Activated CD4-positive, alpha-beta T cell treated with anti-CD3 and anti-CD28 coated beads, Interleukin-2, amount 10 ng/mL, durations not matched to agents 7 days and 5 days (primary cell): ENCODE measurements at regions not wholly inside any gene's neighbourhood (a gene's known extent, or its start where the extent isn't known, plus 50 kb on each side); places are given as distances from the start of the nearest gene placed in this dataset.
"Not testable (repeated sequence)": the region's sequence is repeated elsewhere in the genome, so short reads cannot be mapped to it uniquely, and the experiment has no call there.

Experiments used
- CTCF ChIA-PET: fragments of 350-600 bp; sonication (Branson Sonifier 250); formaldehyde crosslinking; loops from one replicate; lab custom pipeline; 2021; ENCODE audit warnings: antibody characterized with exemption; lab: Charles Lee
- POLR2A ChIA-PET: fragments of 350-600 bp; sonication (Branson Sonifier 250); formaldehyde crosslinking; loops from one replicate; lab custom pipeline; 2021; ENCODE audit warnings: antibody characterized with exemption; lab: Charles Lee
- DNase-seq: peaks from one replicate; pipeline ENCODE4 v3.0.0-alpha.2; 2020
- H3K27ac Mint-ChIP-seq: one replicate; pipeline ENCODE4 v1.8.0; 2021; ENCODE audit warnings: mild to moderate bottlenecking, moderate library complexity, mixed read lengths
- H3K27me3 Mint-ChIP-seq: one replicate; pipeline ENCODE4 v1.8.0; 2021; ENCODE audit warnings: mixed read lengths
- H3K36me3 Mint-ChIP-seq: one replicate; pipeline ENCODE4 v1.8.0; 2021; ENCODE audit warnings: low read depth, mixed read lengths
- H3K4me1 Mint-ChIP-seq: one replicate; pipeline ENCODE4 v1.8.0; 2021; ENCODE audit warnings: mixed read lengths
- H3K4me3 Mint-ChIP-seq: one replicate; pipeline ENCODE4 v1.8.0; 2021; ENCODE audit warnings: mild to moderate bottlenecking, moderate library complexity, mixed read lengths
- H3K9me3 Mint-ChIP-seq: one replicate; pipeline ENCODE4 v1.8.0; 2021; ENCODE audit warnings: mixed read lengths

DNA sequence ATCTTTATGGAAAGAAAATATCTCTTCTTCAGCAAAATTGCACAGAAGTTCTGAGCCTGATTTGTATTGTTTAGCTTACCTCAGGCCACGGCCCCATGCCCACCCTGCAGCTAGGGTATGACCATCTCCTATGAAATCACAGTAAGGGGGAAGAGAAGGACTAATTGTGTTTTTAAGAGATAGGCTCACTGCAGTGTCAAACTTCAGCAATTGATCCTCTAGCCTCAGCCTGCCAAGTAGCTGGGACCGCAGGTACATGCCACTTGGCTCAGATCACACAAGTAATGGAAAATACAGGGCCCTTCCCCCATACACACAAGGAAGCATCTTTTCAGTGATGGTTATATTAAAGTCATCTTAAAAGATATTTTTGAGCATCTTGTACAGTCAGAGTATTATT, 60.0 kb downstream of the DMAC1 start:
- CTCF ChIA-PET = no interaction called here

DNA sequence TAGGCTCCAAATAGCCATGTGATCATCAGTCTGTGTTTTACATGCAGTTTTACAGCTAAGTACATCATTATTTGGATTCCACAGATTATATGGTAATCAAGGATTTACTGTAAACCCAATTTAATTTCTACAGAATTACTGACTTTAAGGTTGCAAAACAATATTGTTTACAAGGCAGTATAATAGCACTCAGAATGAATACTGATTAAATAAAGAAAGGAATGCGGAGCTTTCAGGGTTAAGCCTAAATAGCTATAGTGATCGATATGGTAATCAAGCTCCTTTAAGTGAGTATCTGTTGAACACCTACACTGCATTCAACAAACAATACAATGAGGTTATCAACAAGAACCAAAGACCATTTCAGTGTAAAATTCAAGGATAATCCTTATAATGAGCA, 64.3 kb downstream of the DMAC1 start:
- H3K27ac Mint-ChIP-seq = no peak overlapping the region
- ChIA-PET CTCF (no interaction called here), POLR2A (no interaction called here)
- H3K9me3 Mint-ChIP-seq = no peaks in the 10 kb centered on the region
- H3K4me3 Mint-ChIP-seq = no peak overlapping the region
- no peaks in the 10 kb centered on the region for H3K36me3 Mint-ChIP-seq
- no peaks in the 10 kb centered on the region for H3K4me1 Mint-ChIP-seq
- peaks cover 2% of the 10 kb centered on the region for H3K27me3 Mint-ChIP-seq
- no peak for DNase-seq

More for the DNA sequence above, 60.0 kb downstream of the DMAC1 start:
- no peak overlapping the region for H3K27ac Mint-ChIP-seq
- H3K9me3 Mint-ChIP-seq = no peaks in the 10 kb centered on the region
- H3K36me3 Mint-ChIP-seq = no peaks in the 10 kb centered on the region
- no peak for DNase-seq
- H3K27me3 Mint-ChIP-seq = peaks cover 2% of the 10 kb centered on the region
- no peak overlapping the region for H3K4me3 Mint-ChIP-seq
- no peaks in the 10 kb centered on the region for H3K4me1 Mint-ChIP-seq
- POLR2A ChIA-PET = no interaction called here

- no peaks in the 10 kb centered on the region for H3K9me3 Mint-ChIP-seq
- POLR2A ChIA-PET = no interaction called here
These were observed 69.5 kb downstream of the DMAC1 start for GRCh38 chr9:7730164-7730445.

DNA sequence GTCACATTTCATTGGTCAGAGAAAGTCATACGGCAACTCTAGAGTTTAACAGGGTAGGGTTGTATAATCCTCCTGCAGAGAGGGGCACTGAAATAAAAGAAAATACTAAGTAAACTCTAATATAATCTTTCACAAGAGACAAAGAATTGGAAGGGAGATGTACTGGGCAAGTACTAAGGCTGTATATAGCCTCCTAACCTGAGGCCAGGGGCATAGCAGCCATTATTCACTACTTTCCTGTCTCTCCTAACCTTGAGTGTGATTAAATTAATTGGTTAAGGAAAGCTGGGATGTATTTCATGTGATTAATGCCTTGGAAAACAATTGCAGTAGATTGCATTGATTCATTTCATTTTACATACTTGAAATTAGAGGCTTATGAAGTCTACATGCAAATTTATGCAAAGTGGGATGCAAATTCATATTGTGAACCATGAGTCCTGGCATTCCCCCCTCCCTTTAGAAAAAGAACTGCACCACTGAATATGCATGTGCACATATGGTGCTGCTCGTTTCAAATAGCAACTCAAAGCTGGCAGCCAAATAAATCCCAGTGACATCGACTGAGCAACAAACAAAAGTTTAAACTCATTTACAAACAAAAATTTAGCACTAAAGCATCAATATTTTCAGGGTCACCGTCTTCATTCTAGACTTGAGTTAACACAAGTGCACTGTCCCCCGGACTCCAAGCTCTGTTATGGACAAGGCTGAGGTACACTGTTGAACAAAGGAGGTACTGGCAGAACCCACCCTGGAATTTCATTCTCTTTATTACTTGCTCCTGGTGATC, 70.0 kb downstream of the DMAC1 start:
- Mint-ChIP-seq H3K9me3 (no peaks in the 10 kb centered on the region), H3K27me3 (no peaks in the 10 kb centered on the region), H3K36me3 (no peaks in the 10 kb centered on the region), H3K4me1 (no peaks in the 10 kb centered on the region), H3K4me3 (no peak overlapping the region), H3K27ac (no peak overlapping the region)
- DNase-seq = no peak
- CTCF ChIA-PET = interaction anchor here (1.2 kb wide), 1 partner anchor 24 kb away, joined by 3 read pairs; no protein-coding TSS in a partner anchor
- POLR2A ChIA-PET = no interaction called here

More at GRCh38 chr9:7730164-7730445, 69.5 kb downstream of the DMAC1 start:
- no peak overlapping the region for H3K4me3 Mint-ChIP-seq
- no peaks in the 10 kb centered on the region for H3K4me1 Mint-ChIP-seq
- no peak for DNase-seq
- H3K36me3 Mint-ChIP-seq = no peaks in the 10 kb centered on the region
- no peak overlapping the region for H3K27ac Mint-ChIP-seq
- H3K27me3 Mint-ChIP-seq = no peaks in the 10 kb centered on the region
- CTCF ChIA-PET = no interaction called here

- no peaks in the 10 kb centered on the region for H3K36me3 Mint-ChIP-seq
- H3K9me3 Mint-ChIP-seq = no peaks in the 10 kb centered on the region
- ChIA-PET POLR2A (no interaction called here), CTCF (no interaction called here)
- H3K27ac Mint-ChIP-seq = no peak overlapping the region
- no peak overlapping the region for H3K4me3 Mint-ChIP-seq
- no peaks in the 10 kb centered on the region for H3K27me3 Mint-ChIP-seq
- H3K4me1 Mint-ChIP-seq = no peaks in the 10 kb centered on the region
- no peak for DNase-seq
These were observed 78.3 kb downstream of the DMAC1 start for GRCh38 chr9:7721291-7721690.

GRCh38 chr9:7713088-7713487, 86.5 kb downstream of the DMAC1 start:
- H3K27ac Mint-ChIP-seq, H3K4me1 Mint-ChIP-seq, H3K36me3 Mint-ChIP-seq, H3K27me3 Mint-ChIP-seq, H3K9me3 Mint-ChIP-seq, POLR2A ChIA-PET, H3K4me3 Mint-ChIP-seq, DNase-seq, CTCF ChIA-PET: not testable (repeated sequence)

- no peak for DNase-seq
- H3K9me3 Mint-ChIP-seq = peaks cover 5% of the 10 kb centered on the region
- H3K27me3 Mint-ChIP-seq = no peaks in the 10 kb centered on the region
- H3K36me3 Mint-ChIP-seq = no peaks in the 10 kb centered on the region
- H3K4me3 Mint-ChIP-seq = no peak overlapping the region
- ChIA-PET POLR2A (no interaction called here), CTCF (no interaction called here)
- H3K27ac Mint-ChIP-seq = no peak overlapping the region
- no peaks in the 10 kb centered on the region for H3K4me1 Mint-ChIP-seq
These were observed 88.9 kb downstream of the DMAC1 start for GRCh38 chr9:7710686-7711085.

DNA sequence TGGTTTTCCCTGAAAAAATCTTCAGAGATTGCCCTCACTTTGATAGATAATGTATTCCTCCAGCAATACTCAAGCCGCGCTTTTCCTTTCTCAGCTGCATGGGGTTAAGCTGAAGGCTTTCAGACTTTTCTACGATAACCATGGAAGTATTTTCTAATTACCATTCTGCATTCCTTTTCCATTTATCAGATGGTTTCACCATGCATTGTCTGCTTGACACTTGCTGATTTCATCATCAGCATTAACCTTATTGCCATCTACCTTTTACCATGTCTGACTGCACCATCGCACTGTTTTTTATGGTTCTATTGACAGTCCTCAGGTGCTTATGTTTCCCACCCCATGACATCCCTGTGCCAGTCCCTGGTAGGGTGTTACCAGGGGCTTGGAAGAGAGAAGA, 91.6 kb downstream of the DMAC1 start:
- CTCF ChIA-PET = no interaction called here
- no peaks in the 10 kb centered on the region for H3K4me1 Mint-ChIP-seq
- H3K4me3 Mint-ChIP-seq = no peak overlapping the region
- H3K27me3 Mint-ChIP-seq = no peaks in the 10 kb centered on the region
- no peak overlapping the region for H3K27ac Mint-ChIP-seq
- H3K9me3 Mint-ChIP-seq = peaks cover 3% of the 10 kb centered on the region
- H3K36me3 Mint-ChIP-seq = no peaks in the 10 kb centered on the region
- POLR2A ChIA-PET = no interaction called here
- DNase-seq = no peak

- peaks cover 2% of the 10 kb centered on the region for H3K9me3 Mint-ChIP-seq
- no peak for DNase-seq
- no peaks in the 10 kb centered on the region for H3K36me3 Mint-ChIP-seq
- no peaks in the 10 kb centered on the region for H3K27me3 Mint-ChIP-seq
- POLR2A ChIA-PET = no interaction called here
- CTCF ChIA-PET = no interaction called here
- H3K4me1 Mint-ChIP-seq = no peaks in the 10 kb centered on the region
- no peak overlapping the region for H3K27ac Mint-ChIP-seq
- no peak overlapping the region for H3K4me3 Mint-ChIP-seq
These were observed 95.0 kb downstream of the DMAC1 start for GRCh38 chr9:7704543-7704942.

- Mint-ChIP-seq H3K27me3 (no peaks in the 10 kb centered on the region), H3K9me3 (no peaks in the 10 kb centered on the region), H3K27ac (no peak overlapping the region), H3K4me1 (no peaks in the 10 kb centered on the region), H3K4me3 (no peak overlapping the region), H3K36me3 (no peaks in the 10 kb centered on the region)
- ChIA-PET POLR2A (no interaction called here), CTCF (no interaction called here)
- DNase-seq = no peak
These were observed 107.7 kb downstream of the DMAC1 start for GRCh38 chr9:7691909-7692308.

- ChIA-PET CTCF (no interaction called here), POLR2A (no interaction called here)
- no peak for DNase-seq
- Mint-ChIP-seq H3K4me3 (no peak overlapping the region), H3K27me3 (no peaks in the 10 kb centered on the region), H3K27ac (no peak overlapping the region), H3K4me1 (no peaks in the 10 kb centered on the region), H3K9me3 (no peaks in the 10 kb centered on the region), H3K36me3 (no peaks in the 10 kb centered on the region)
These were observed 109.6 kb downstream of the DMAC1 start for GRCh38 chr9:7690014-7690413.

GRCh38 chr9:7688626-7689025, 111.0 kb downstream of the DMAC1 start:
- Mint-ChIP-seq H3K4me1 (no peaks in the 10 kb centered on the region), H3K4me3 (no peak overlapping the region), H3K9me3 (no peaks in the 10 kb centered on the region), H3K27me3 (no peaks in the 10 kb centered on the region), H3K36me3 (no peaks in the 10 kb centered on the region), H3K27ac (no peak overlapping the region)
- ChIA-PET CTCF (no interaction called here), POLR2A (no interaction called here)
- DNase-seq = no peak

DNA sequence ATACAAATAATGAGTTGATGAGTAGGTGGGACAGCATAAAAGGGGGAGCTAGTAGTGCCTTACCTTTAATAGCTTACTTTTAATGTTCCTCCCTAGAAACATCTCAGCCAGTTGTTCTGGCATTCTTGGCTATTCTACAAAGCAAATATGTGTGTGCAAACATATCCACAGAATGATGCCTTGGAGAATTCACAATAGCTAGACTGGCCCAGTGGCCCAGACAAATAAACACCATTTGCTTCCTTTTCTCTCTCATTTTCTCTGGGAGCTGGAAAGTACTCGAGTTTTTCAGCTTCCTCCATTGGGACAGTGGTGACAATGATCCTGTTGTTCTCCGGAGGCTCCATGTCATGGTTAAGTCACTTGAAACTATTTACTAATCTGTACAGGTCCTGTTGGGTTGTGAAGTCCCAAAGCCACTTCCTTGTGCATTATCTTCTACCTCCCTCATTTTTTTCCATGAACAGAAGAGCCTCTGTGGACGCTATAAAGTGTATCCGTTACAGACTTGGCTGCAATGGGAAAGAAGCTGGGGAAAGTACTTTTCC, 122.9 kb downstream of the DMAC1 start:
- CTCF ChIA-PET = no interaction called here
- H3K9me3 Mint-ChIP-seq = peaks cover 4% of the 10 kb centered on the region
- H3K27ac Mint-ChIP-seq = no peak overlapping the region
- DNase-seq = no peak
- no peaks in the 10 kb centered on the region for H3K36me3 Mint-ChIP-seq
- H3K4me1 Mint-ChIP-seq = no peaks in the 10 kb centered on the region
- H3K27me3 Mint-ChIP-seq = no peaks in the 10 kb centered on the region
- no peak overlapping the region for H3K4me3 Mint-ChIP-seq
- POLR2A ChIA-PET = no interaction called here

DNA sequence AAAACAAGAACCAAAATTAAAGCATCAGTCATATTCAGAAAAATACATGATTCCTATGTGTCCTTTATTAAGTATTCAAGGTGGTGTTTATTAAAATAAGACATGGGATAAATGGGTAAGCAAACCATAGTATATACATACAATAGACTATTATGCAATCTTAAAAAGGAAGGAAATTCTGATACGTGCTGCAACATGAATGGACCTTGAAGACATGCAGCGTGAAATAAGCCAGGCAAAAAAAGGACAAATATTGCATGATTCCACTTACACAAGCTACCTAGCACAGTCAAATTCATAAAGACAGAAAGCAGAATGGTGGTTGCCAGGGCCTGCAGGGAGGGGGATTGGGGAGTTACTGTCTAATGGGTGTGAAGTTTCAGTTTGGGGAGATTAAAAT, 127.7 kb downstream of the DMAC1 start:
- ChIA-PET POLR2A (no interaction called here), CTCF (no interaction called here)
- Mint-ChIP-seq H3K4me3 (no peak overlapping the region), H3K27me3 (no peaks in the 10 kb centered on the region), H3K36me3 (no peaks in the 10 kb centered on the region), H3K9me3 (no peaks in the 10 kb centered on the region), H3K4me1 (no peaks in the 10 kb centered on the region), H3K27ac (no peak overlapping the region)
- no peak for DNase-seq
